Activated CD4-positive, alpha-beta memory T cell treated with anti-CD3 and anti-CD28 coated beads for 36 hours (primary cell): ENCODE measurements at regions not wholly inside any gene's neighbourhood (a gene's known extent, or its start where the extent isn't known, plus 50 kb on each side); places are given as distances from the start of the nearest gene placed in this dataset.

Source experiments
- CTCF ChIA-PET: fragments of 350-600 bp; sonication (Branson Sonifier 250); formaldehyde crosslinking; loops from one replicate; lab custom pipeline; 2021; ENCODE audit warnings: antibody characterized with exemption, inconsistent platforms; lab: Charles Lee
- POLR2A ChIA-PET: fragments of 350-600 bp; sonication (Branson Sonifier 250); formaldehyde crosslinking; loops from one replicate; lab custom pipeline; 2021; ENCODE audit warnings: antibody characterized with exemption; lab: Charles Lee
- DNase-seq: peaks from one replicate; pipeline ENCODE4 v3.0.0-alpha.2; 2020
- H3K27ac Mint-ChIP-seq: one replicate; pipeline ENCODE4 v1.8.0; 2021; ENCODE audit warnings: mixed read lengths
- H3K27me3 Mint-ChIP-seq: one replicate; pipeline ENCODE4 v1.8.0; 2021; ENCODE audit warnings: mixed read lengths
- H3K36me3 Mint-ChIP-seq: one replicate; pipeline ENCODE4 v1.8.0; 2021; ENCODE audit warnings: mixed read lengths
- H3K4me1 Mint-ChIP-seq: one replicate; pipeline ENCODE4 v1.8.0; 2021; ENCODE audit warnings: low read depth, mixed read lengths
- H3K4me3 Mint-ChIP-seq: one replicate; pipeline ENCODE4 v1.8.0; 2021; ENCODE audit warnings: mild to moderate bottlenecking, mixed read lengths
- H3K9me3 Mint-ChIP-seq: one replicate; pipeline ENCODE4 v1.8.0; 2021; ENCODE audit warnings: mixed read lengths
- intact Hi-C: fragments of 100-400 bp; cut with micrococcal nuclease; formaldehyde crosslinking; loops from one replicate; pipeline ENCODE4 v1.15.1; 2023

GRCh38 chr1:112040891-112041740 lies 51.6 kb upstream of the KCND3 start:
- Mint-ChIP-seq H3K27me3 (peaks cover 8% of the 10 kb centered on the region), H3K36me3 (no peaks in the 10 kb centered on the region), H3K4me3 (no peak overlapping the region), H3K9me3 (no peaks in the 10 kb centered on the region), H3K4me1 (no peaks in the 10 kb centered on the region), H3K27ac (no peak overlapping the region)
- DNase-seq: no peak
- ChIA-PET CTCF (no interaction called here), POLR2A (no interaction called here)
- intact Hi-C loops: no loop called here

- intact Hi-C loops: no loop called here
- Mint-ChIP-seq H3K4me1 (no peaks in the 10 kb centered on the region), H3K9me3 (no peaks in the 10 kb centered on the region), H3K27me3 (peaks cover 8% of the 10 kb centered on the region), H3K27ac (no peak overlapping the region), H3K36me3 (no peaks in the 10 kb centered on the region), H3K4me3 (no peak overlapping the region)
- ChIA-PET CTCF (no interaction called here), POLR2A (no interaction called here)
- no peak for DNase-seq
These were observed 54.4 kb upstream of the KCND3 start for GRCh38 chr1:112043901-112044300.

- Mint-ChIP-seq H3K4me3 (no peak overlapping the region), H3K27me3 (peaks cover 8% of the 10 kb centered on the region), H3K27ac (no peak overlapping the region), H3K4me1 (no peaks in the 10 kb centered on the region), H3K9me3 (no peaks in the 10 kb centered on the region), H3K36me3 (no peaks in the 10 kb centered on the region)
- POLR2A ChIA-PET: no interaction called here
- intact Hi-C loops: no loop called here
- DNase-seq: no peak
- CTCF ChIA-PET: no interaction called here
These were observed 55.3 kb upstream of the KCND3 start for GRCh38 chr1:112044745-112045144.

GRCh38 chr1:112046630-112047029 lies 57.2 kb upstream of the KCND3 start:
- CTCF ChIA-PET: no interaction called here
- Mint-ChIP-seq H3K27ac (no peak overlapping the region), H3K4me3 (no peak overlapping the region), H3K9me3 (no peaks in the 10 kb centered on the region), H3K27me3 (peaks cover 15% of the 10 kb centered on the region), H3K4me1 (no peaks in the 10 kb centered on the region), H3K36me3 (no peaks in the 10 kb centered on the region)
- POLR2A ChIA-PET: no interaction called here
- intact Hi-C loops: no loop called here
- no peak for DNase-seq

- H3K4me1 Mint-ChIP-seq: no peaks in the 10 kb centered on the region
- intact Hi-C loops: no loop called here
- H3K9me3 Mint-ChIP-seq: no peaks in the 10 kb centered on the region
- no peak overlapping the region for H3K4me3 Mint-ChIP-seq
- H3K36me3 Mint-ChIP-seq: no peaks in the 10 kb centered on the region
- ChIA-PET POLR2A (no interaction called here), CTCF (no interaction called here)
- DNase-seq: no peak
- H3K27ac Mint-ChIP-seq: no peak overlapping the region
- peaks cover 12% of the 10 kb centered on the region for H3K27me3 Mint-ChIP-seq
These were observed 59.0 kb upstream of the KCND3 start for GRCh38 chr1:112048421-112048820.

GRCh38 chr1:112054510-112054909 lies 65.0 kb upstream of the KCND3 start:
- H3K9me3 Mint-ChIP-seq: no peaks in the 10 kb centered on the region
- H3K27ac Mint-ChIP-seq: no peak overlapping the region
- H3K36me3 Mint-ChIP-seq: no peaks in the 10 kb centered on the region
- H3K4me3 Mint-ChIP-seq: no peak overlapping the region
- no peak for DNase-seq
- POLR2A ChIA-PET: no interaction called here
- CTCF ChIA-PET: no interaction called here
- H3K27me3 Mint-ChIP-seq: peaks cover 10% of the 10 kb centered on the region
- intact Hi-C loops: no loop called here
- no peaks in the 10 kb centered on the region for H3K4me1 Mint-ChIP-seq

GRCh38 chr1:112056354-112056753 lies 66.9 kb upstream of the KCND3 start:
- no peaks in the 10 kb centered on the region for H3K9me3 Mint-ChIP-seq

GRCh38 chr1:112057736-112058135 lies 68.3 kb upstream of the KCND3 start:
- Mint-ChIP-seq H3K9me3 (no peaks in the 10 kb centered on the region), H3K27ac (no peak overlapping the region), H3K4me3 (no peak overlapping the region), H3K27me3 (peaks cover 11% of the 10 kb centered on the region), H3K36me3 (no peaks in the 10 kb centered on the region), H3K4me1 (peaks cover 4% of the 10 kb centered on the region)
- CTCF ChIA-PET: no interaction called here
- POLR2A ChIA-PET: no interaction called here
- no peak for DNase-seq
- intact Hi-C loops: no loop called here

More at GRCh38 chr1:112056354-112056753, 66.9 kb upstream of the KCND3 start:
- no peak for DNase-seq
- Mint-ChIP-seq H3K4me3 (no peak overlapping the region), H3K27ac (no peak overlapping the region), H3K4me1 (no peaks in the 10 kb centered on the region), H3K36me3 (no peaks in the 10 kb centered on the region), H3K27me3 (peaks cover 7% of the 10 kb centered on the region)
- CTCF ChIA-PET: no interaction called here
- intact Hi-C loops: no loop called here
- POLR2A ChIA-PET: no interaction called here

- Mint-ChIP-seq H3K4me3 (no peak overlapping the region), H3K27me3 (peaks cover 15% of the 10 kb centered on the region), H3K4me1 (peaks cover 4% of the 10 kb centered on the region), H3K36me3 (no peaks in the 10 kb centered on the region), H3K27ac (no peak overlapping the region), H3K9me3 (no peaks in the 10 kb centered on the region)
- intact Hi-C loops: no loop called here
- CTCF ChIA-PET: no interaction called here
- no peak for DNase-seq
- POLR2A ChIA-PET: no interaction called here
These were observed 69.5 kb upstream of the KCND3 start for GRCh38 chr1:112058815-112059450.

GRCh38 chr1:112059679-112060078 lies 70.2 kb upstream of the KCND3 start:
- H3K4me1 Mint-ChIP-seq: peaks cover 4% of the 10 kb centered on the region
- DNase-seq: no peak

GRCh38 chr1:112060261-112060660 lies 70.8 kb upstream of the KCND3 start:
- H3K36me3 Mint-ChIP-seq: no peaks in the 10 kb centered on the region
- no peak overlapping the region for H3K27ac Mint-ChIP-seq
- POLR2A ChIA-PET: no interaction called here
- H3K9me3 Mint-ChIP-seq: no peaks in the 10 kb centered on the region
- intact Hi-C loops: no loop called here
- DNase-seq: no peak
- CTCF ChIA-PET: no interaction called here
- H3K27me3 Mint-ChIP-seq: peaks cover 17% of the 10 kb centered on the region
- peaks cover 4% of the 10 kb centered on the region for H3K4me1 Mint-ChIP-seq
- no peak overlapping the region for H3K4me3 Mint-ChIP-seq

More at GRCh38 chr1:112059679-112060078, 70.2 kb upstream of the KCND3 start:
- H3K9me3 Mint-ChIP-seq: no peaks in the 10 kb centered on the region
- CTCF ChIA-PET: no interaction called here
- H3K4me3 Mint-ChIP-seq: no peak overlapping the region
- no peaks in the 10 kb centered on the region for H3K36me3 Mint-ChIP-seq
- no peak overlapping the region for H3K27ac Mint-ChIP-seq
- peaks cover 17% of the 10 kb centered on the region for H3K27me3 Mint-ChIP-seq
- POLR2A ChIA-PET: no interaction called here
- intact Hi-C loops: no loop called here

- Mint-ChIP-seq H3K4me3 (no peak overlapping the region), H3K27me3 (peaks cover 17% of the 10 kb centered on the region)
- CTCF ChIA-PET: no interaction called here
These were observed 71.6 kb upstream of the KCND3 start for GRCh38 chr1:112061056-112061455.

GRCh38 chr1:112061901-112062320 lies 72.4 kb upstream of the KCND3 start:
- Mint-ChIP-seq H3K36me3 (no peaks in the 10 kb centered on the region), H3K9me3 (no peaks in the 10 kb centered on the region), H3K27ac (no peak overlapping the region), H3K27me3 (peaks cover 17% of the 10 kb centered on the region), H3K4me1 (peaks cover 4% of the 10 kb centered on the region), H3K4me3 (no peak overlapping the region)
- DNase-seq: peak; percentile 28
- intact Hi-C loops: no loop called here
- ChIA-PET CTCF (no interaction called here), POLR2A (no interaction called here)

More at GRCh38 chr1:112061056-112061455, 71.6 kb upstream of the KCND3 start:
- intact Hi-C loops: no loop called here
- H3K4me1 Mint-ChIP-seq: peaks cover 4% of the 10 kb centered on the region
- POLR2A ChIA-PET: no interaction called here
- H3K36me3 Mint-ChIP-seq: no peaks in the 10 kb centered on the region
- no peak overlapping the region for H3K27ac Mint-ChIP-seq
- no peak for DNase-seq
- no peaks in the 10 kb centered on the region for H3K9me3 Mint-ChIP-seq
